Ovary (tissue), 3 donors: ENCODE measurements at regions not wholly inside any gene's neighbourhood (a gene's known extent, or its start where the extent isn't known, plus 50 kb on each side); places are given as distances from the start of the nearest gene placed in this dataset.

Source experiments
- CTCF ChIP-seq, 3 donors: fragments of 450-650 bp in 2 of 3; fragments of 200-600 bp in 1 of 3; IDR thresholded peaks; one replicate each; pipeline versions ENCODE4 v1.5.1 to v1.8.0; 2016 to 2022; ENCODE audit warnings: antibody characterized with exemption in 3 of 3, mild to moderate bottlenecking in 1 of 3
- EP300 ChIP-seq: sonication (generic); formaldehyde crosslinking; IDR thresholded peaks from one replicate; pipeline ENCODE4 v1.6.1; 2017; ENCODE audit warnings: antibody characterized with exemption
- POLR2A ChIP-seq: fragments of 450-650 bp; IDR thresholded peaks from one replicate; pipeline ENCODE4 v1.6.1; 2017; ENCODE audit warnings: antibody characterized with exemption, mild to moderate bottlenecking, moderate library complexity
- donor health status: DM: no; HTN: no; CAD: no.

DNA sequence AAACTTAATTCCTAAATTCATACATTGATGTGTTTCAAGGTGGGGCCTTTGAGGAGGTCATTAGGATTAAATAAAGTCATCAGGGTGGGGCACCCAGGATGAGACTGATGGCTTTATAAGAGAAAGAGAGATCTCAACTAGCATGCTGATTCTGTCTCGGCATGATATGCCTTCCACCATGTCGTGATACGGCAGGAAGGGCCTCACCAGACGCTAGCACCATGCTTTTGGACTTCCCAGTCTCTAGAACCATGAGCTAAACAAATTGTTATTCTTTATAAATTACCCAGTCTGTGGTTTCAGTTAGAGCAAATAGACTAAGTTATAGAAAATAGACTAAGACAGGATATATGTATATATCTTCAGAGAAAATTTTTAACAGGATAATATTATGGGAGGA, 759.6 kb downstream of the MED13L start:
- no peak for TF ChIP-seq CTCF (IDR thresholded peaks at IDR 0.05)
- no peak for TF ChIP-seq EP300
- TF ChIP-seq POLR2A = no peak
